ENCODE measurements at regions not wholly inside any gene's neighbourhood (a gene's known extent, or its start where the extent isn't known, plus 50 kb on each side); places are given as distances from the start of the nearest gene placed in this dataset.
"Not testable (repeated sequence)": the region's sequence is repeated elsewhere in the genome, so short reads cannot be mapped to it uniquely, and the experiment has no call there.

DNA sequence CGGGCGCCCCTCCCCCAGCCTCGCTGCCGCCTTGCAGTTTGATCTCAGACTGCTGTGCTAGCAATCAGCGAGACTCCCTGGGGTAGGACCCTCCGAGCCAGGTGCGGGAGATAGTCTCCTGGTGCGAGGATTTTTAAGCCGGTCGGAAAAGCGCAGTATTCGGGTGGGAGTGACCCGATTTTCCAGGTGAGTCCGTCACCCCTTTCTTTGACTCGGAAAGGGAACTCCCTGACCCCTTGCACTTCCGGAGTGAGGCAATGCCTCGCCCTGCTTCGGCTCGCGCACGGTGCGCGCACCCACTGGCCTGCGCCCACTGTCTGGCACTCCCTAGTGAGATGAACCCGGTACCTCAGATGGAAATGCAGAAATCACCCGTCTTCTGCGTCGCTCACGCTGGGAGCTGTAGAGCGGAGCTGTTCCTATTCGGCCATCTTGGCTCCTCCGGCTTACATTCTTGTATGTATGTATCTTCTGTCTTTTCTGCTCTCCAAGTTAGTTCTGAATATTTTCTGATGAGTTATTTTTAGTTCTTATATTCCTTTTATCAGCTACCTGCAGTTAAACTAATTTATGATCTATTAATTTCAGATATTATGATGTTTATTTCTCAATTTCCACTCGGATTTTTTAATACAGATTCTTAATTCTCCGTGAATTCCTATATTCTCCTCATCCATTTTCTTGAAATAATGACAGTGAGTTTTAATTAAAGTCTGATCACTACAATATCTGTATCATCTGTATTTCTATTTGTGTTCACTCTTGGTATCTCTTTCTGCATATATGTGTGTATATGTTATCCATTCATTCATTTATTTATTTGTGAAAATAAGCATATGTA, 370.2 kb upstream of the GRM7 start:
- H3K27me3 Mint-ChIP-seq; H3K36me3 ChIP-seq (ENCODE audit: insufficient read depth, low read length); H3K4me3 ChIP-seq (ENCODE audit: low read length); POLR2A ChIA-PET; H3K27me3 ChIP-seq (ENCODE audit: insufficient read depth, low read length, poor library complexity, severe bottlenecking); H3K36me3 Mint-ChIP-seq; CTCF ChIA-PET; H3K4me1 ChIP-seq (ENCODE audit: insufficient read depth, low read length); DNase-seq; H3K4me1 Mint-ChIP-seq; H3K9me3 ChIP-seq (ENCODE audit: low read length): not testable (repeated sequence)
- H3K27ac Mint-ChIP-seq = peak overlapping the region in 1 of 8 donors; percentile 50
- peak overlapping the region; percentile 26 for H3K27ac ChIP-seq (ENCODE audit: low read depth, low read length)
- peaks cover 0 to 11% (median 10%) of the 10 kb centered on the region in 5 donors for H3K9me3 Mint-ChIP-seq
- H3K4me3 Mint-ChIP-seq = peak overlapping the region in 1 of 7 donors; percentile 54

DNA sequence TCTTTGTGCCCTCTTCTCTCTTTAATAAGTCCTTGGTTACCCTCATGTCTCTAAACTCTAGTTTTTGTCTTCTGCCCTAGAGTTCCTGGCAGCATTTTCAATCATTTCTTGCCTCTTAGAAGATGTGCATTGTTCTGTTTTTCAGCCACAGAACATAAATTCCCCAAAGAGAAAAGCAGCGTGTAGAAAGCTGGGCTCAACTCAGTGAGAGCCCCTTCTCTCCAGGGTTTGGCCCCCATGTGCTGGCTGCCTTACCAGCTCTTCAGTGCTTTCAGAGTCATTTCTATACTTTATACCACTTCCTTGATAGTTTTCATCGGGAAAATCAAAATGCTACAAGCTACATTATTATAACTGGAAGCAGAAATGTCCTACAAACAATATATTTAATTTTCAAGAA, 369.1 kb upstream of the GRM7 start:
- no peaks in the 10 kb centered on the region for H3K9me3 ChIP-seq (ENCODE audit: low read length)
- H3K4me3 ChIP-seq (ENCODE audit: low read length) = no peak overlapping the region
- peaks cover 3 to 18% (median 14%) of the 10 kb centered on the region in 5 donors for H3K9me3 Mint-ChIP-seq
- peaks cover 0 to 1% of the 10 kb centered on the region in 2 donors for H3K27me3 Mint-ChIP-seq
- H3K27me3 ChIP-seq (ENCODE audit: insufficient read depth, low read length, poor library complexity, severe bottlenecking) = no peaks in the 10 kb centered on the region
- CTCF ChIA-PET = no interaction called here
- no peak overlapping the region for H3K4me3 Mint-ChIP-seq
- no peaks in the 10 kb centered on the region for H3K4me1 Mint-ChIP-seq
- H3K4me1 ChIP-seq (ENCODE audit: insufficient read depth, low read length) = no peaks in the 10 kb centered on the region
- DNase-seq = no peak
- H3K27ac Mint-ChIP-seq = no peak overlapping the region
- H3K36me3 ChIP-seq (ENCODE audit: insufficient read depth, low read length) = no peaks in the 10 kb centered on the region
- H3K36me3 Mint-ChIP-seq = no peaks in the 10 kb centered on the region
- peak overlapping the region; percentile 26 for H3K27ac ChIP-seq (ENCODE audit: low read depth, low read length)
- POLR2A ChIA-PET = no interaction called here

DNA sequence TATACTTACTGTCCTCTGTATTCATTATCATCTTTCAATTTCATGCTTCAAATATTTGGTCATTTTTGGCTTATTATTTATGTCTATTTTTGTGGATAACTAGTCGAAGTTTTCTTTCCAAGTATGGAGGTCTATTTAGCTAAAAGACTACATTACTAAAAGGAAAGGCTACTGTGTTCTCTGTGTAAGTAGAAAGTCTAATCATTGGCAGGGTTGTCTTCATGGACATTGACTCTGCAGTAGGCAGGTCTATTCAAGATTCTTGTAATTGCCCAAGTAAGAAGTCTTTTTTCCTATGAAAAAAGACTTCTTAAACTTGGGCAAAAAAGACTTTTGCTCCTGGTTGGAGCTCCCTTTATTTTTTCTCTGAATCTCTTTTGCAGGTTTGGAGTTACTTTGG, 368.6 kb upstream of the GRM7 start:
- no peaks in the 10 kb centered on the region for H3K4me1 Mint-ChIP-seq
- no peak overlapping the region for H3K4me3 Mint-ChIP-seq
- Histone ChIP-seq H3K9me3 (ENCODE audit: low read length) (no peaks in the 10 kb centered on the region), H3K4me1 (ENCODE audit: insufficient read depth, low read length) (no peaks in the 10 kb centered on the region), H3K4me3 (ENCODE audit: low read length) (no peak overlapping the region), H3K36me3 (ENCODE audit: insufficient read depth, low read length) (no peaks in the 10 kb centered on the region), H3K27me3 (ENCODE audit: insufficient read depth, low read length, poor library complexity, severe bottlenecking) (no peaks in the 10 kb centered on the region), H3K27ac (ENCODE audit: low read depth, low read length) (no peak overlapping the region)
- no peak for DNase-seq
- H3K9me3 Mint-ChIP-seq = peaks cover 3 to 21% (median 14%) of the 10 kb centered on the region in 5 donors
- H3K27ac Mint-ChIP-seq = no peak overlapping the region
- ChIA-PET POLR2A (no interaction called here), CTCF (no interaction called here)
- H3K36me3 Mint-ChIP-seq = no peaks in the 10 kb centered on the region
- peaks cover 0 to 1% of the 10 kb centered on the region in 2 donors for H3K27me3 Mint-ChIP-seq

DNA sequence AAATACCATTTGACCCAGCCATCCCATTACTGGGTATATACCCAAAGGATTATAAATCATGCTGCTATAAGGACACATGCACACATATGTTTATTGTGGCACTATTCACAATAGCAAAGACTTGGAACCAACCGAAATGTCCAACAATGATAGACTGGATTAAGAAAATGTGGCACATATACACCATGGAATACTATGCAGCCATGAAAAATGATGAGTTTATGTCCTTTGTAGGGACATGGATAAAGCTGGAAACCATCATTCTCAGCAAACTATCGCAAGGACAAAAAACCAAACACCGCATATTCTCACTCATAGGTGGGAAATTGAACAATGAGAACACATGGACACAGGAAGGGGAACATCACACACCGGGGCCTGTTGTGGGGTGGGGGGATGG, 362.0 kb upstream of the GRM7 start:
- H3K4me3 ChIP-seq (ENCODE audit: low read length); H3K4me1 Mint-ChIP-seq; H3K27me3 Mint-ChIP-seq; H3K27me3 ChIP-seq (ENCODE audit: insufficient read depth, low read length, poor library complexity, severe bottlenecking); H3K36me3 ChIP-seq (ENCODE audit: insufficient read depth, low read length); H3K9me3 ChIP-seq (ENCODE audit: low read length); CTCF ChIA-PET; H3K27ac ChIP-seq (ENCODE audit: low read depth, low read length); H3K4me1 ChIP-seq (ENCODE audit: insufficient read depth, low read length); DNase-seq; H3K36me3 Mint-ChIP-seq; H3K27ac Mint-ChIP-seq; H3K4me3 Mint-ChIP-seq: not testable (repeated sequence)
- peaks cover 9 to 40% (median 12%) of the 10 kb centered on the region in 5 donors for H3K9me3 Mint-ChIP-seq
- POLR2A ChIA-PET = interaction anchor here (0.5 kb wide), 1 partner anchor 23 kb away, joined by 4 read pairs; no protein-coding TSS in a partner anchor

DNA sequence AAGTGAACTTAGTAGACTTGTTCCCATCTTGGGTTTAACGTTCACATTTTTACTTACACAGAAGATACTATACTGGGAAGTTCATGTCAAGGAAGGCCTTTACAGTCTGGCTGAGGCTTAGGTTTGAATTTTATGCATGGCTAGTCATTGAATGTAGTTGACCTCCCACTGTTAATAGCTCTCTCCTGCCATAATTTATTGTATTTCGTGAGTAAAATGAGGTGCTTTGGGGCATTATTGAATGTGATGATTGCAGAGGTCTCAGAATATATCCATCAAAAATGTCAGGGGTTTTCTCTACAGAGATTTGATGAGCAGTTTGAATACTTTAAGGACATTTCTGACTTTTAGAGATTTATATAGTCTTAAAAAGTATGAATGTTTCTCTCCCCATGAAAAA, 356.6 kb upstream of the GRM7 start:
- H3K4me1 Mint-ChIP-seq = no peaks in the 10 kb centered on the region
- no peak for DNase-seq
- Histone ChIP-seq H3K4me3 (ENCODE audit: low read length) (no peak overlapping the region), H3K27me3 (ENCODE audit: insufficient read depth, low read length, poor library complexity, severe bottlenecking) (no peaks in the 10 kb centered on the region), H3K9me3 (ENCODE audit: low read length) (no peaks in the 10 kb centered on the region), H3K27ac (ENCODE audit: low read depth, low read length) (no peak overlapping the region), H3K36me3 (ENCODE audit: insufficient read depth, low read length) (no peaks in the 10 kb centered on the region), H3K4me1 (ENCODE audit: insufficient read depth, low read length) (no peaks in the 10 kb centered on the region)
- H3K36me3 Mint-ChIP-seq = no peaks in the 10 kb centered on the region
- H3K4me3 Mint-ChIP-seq = no peak overlapping the region
- no peaks in the 10 kb centered on the region for H3K27me3 Mint-ChIP-seq
- CTCF ChIA-PET = no interaction called here
- peaks cover 10 to 36% (median 16%) of the 10 kb centered on the region in 5 donors for H3K9me3 Mint-ChIP-seq
- POLR2A ChIA-PET = no interaction called here
- H3K27ac Mint-ChIP-seq = no peak overlapping the region

DNA sequence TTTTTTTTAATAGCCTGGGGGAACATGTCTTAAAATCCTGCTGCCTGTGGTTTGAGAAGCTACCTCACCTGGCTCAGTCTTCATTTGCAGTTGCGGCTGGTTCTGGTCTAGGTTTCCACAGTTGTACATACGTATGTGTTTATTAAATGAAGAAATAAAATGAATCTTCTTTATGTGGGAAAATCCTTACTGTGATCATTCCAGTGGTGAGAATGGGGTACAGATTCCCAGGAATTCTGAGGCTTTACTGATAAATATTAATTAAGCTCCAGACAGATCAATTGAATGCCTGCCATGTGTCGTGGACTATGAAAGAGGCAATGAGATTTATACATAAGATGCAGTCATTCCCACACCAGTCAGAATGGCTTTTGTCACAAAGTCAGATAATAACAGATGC, 356.1 kb upstream of the GRM7 start:
- Histone ChIP-seq H3K4me3 (ENCODE audit: low read length) (no peak overlapping the region), H3K4me1 (ENCODE audit: insufficient read depth, low read length) (no peaks in the 10 kb centered on the region), H3K27ac (ENCODE audit: low read depth, low read length) (no peak overlapping the region), H3K36me3 (ENCODE audit: insufficient read depth, low read length) (no peaks in the 10 kb centered on the region), H3K27me3 (ENCODE audit: insufficient read depth, low read length, poor library complexity, severe bottlenecking) (no peaks in the 10 kb centered on the region), H3K9me3 (ENCODE audit: low read length) (no peaks in the 10 kb centered on the region)
- POLR2A ChIA-PET = no interaction called here
- Mint-ChIP-seq H3K27me3 (no peaks in the 10 kb centered on the region), H3K4me3 (no peak overlapping the region), H3K36me3 (no peaks in the 10 kb centered on the region), H3K9me3 (peaks cover 8 to 33% (median 14%) of the 10 kb centered on the region in 5 donors), H3K27ac (no peak overlapping the region), H3K4me1 (no peaks in the 10 kb centered on the region)
- CTCF ChIA-PET = no interaction called here
- no peak for DNase-seq

DNA sequence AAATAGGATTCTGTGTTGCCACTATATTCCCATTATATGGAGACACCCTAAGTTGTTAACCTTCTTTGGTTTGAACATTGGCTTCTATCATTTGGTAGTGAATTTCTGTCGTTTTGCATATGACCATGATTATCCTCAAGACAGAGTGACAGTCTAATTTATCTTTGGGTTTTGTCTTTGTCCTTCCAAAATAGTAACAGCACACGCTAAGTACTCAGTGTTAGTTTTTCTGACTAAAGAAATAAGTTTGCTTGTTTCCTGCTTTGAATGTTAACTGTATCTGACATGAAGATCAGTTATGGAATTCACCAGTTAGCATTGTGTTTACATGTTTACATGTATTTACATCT, 352.5 kb upstream of the GRM7 start:
- Mint-ChIP-seq H3K27ac (no peak overlapping the region), H3K36me3 (no peaks in the 10 kb centered on the region), H3K4me3 (no peak overlapping the region), H3K9me3 (peaks cover 7 to 10% (median 9%) of the 10 kb centered on the region in 5 donors), H3K4me1 (no peaks in the 10 kb centered on the region), H3K27me3 (peaks cover 0 to 1% of the 10 kb centered on the region in 2 donors)
- DNase-seq = no peak
- Histone ChIP-seq H3K27ac (ENCODE audit: low read depth, low read length) (peak overlapping the region; percentile 45), H3K36me3 (ENCODE audit: insufficient read depth, low read length) (no peaks in the 10 kb centered on the region), H3K27me3 (ENCODE audit: insufficient read depth, low read length, poor library complexity, severe bottlenecking) (no peaks in the 10 kb centered on the region), H3K9me3 (ENCODE audit: low read length) (no peaks in the 10 kb centered on the region), H3K4me3 (ENCODE audit: low read length) (no peak overlapping the region), H3K4me1 (ENCODE audit: insufficient read depth, low read length) (no peaks in the 10 kb centered on the region)
- ChIA-PET POLR2A (no interaction called here), CTCF (no interaction called here)

DNA sequence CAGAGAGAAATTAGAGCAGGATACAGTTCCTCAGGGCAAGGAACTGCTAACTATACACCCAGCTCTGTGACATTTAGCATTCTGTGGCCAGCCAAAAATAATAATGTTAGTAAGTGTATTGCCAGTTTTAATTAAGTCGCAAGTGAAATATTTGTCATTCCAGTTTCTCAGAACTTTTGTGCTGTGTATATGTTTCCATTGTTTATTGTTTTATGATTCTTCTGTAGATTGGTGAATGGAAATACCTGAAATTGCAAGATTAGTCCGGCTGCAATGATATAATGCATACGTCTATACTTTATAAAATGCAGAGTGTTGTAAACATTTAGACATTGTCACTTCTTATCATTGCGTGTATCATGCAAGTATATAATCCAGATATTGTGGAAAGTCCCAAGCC, 351.3 kb upstream of the GRM7 start:
- DNase-seq = no peak
- Mint-ChIP-seq H3K4me3 (no peak overlapping the region), H3K27me3 (peaks cover 0 to 1% of the 10 kb centered on the region in 2 donors), H3K36me3 (no peaks in the 10 kb centered on the region), H3K4me1 (no peaks in the 10 kb centered on the region), H3K9me3 (peaks cover 5 to 10% (median 7%) of the 10 kb centered on the region in 5 donors), H3K27ac (no peak overlapping the region)
- Histone ChIP-seq H3K4me3 (ENCODE audit: low read length) (no peak overlapping the region), H3K36me3 (ENCODE audit: insufficient read depth, low read length) (no peaks in the 10 kb centered on the region), H3K4me1 (ENCODE audit: insufficient read depth, low read length) (no peaks in the 10 kb centered on the region), H3K9me3 (ENCODE audit: low read length) (no peaks in the 10 kb centered on the region), H3K27me3 (ENCODE audit: insufficient read depth, low read length, poor library complexity, severe bottlenecking) (no peaks in the 10 kb centered on the region), H3K27ac (ENCODE audit: low read depth, low read length) (no peak overlapping the region)
- ChIA-PET CTCF (no interaction called here), POLR2A (no interaction called here)
